Mammary epithelial cell (primary cell): ENCODE measurements at regions not wholly inside any gene's neighbourhood (a gene's known extent, or its start where the extent isn't known, plus 50 kb on each side); places are given as distances from the start of the nearest gene placed in this dataset.

Source experiments
- CTCF ChIP-seq, 2 donors: IDR thresholded peaks in 1 of 2; conservative IDR thresholded peaks in 1 of 2; 2 replicates each; pipeline ENCODE4 v1.5.1; 2011 to 2012; ENCODE audit warnings: inconsistent platforms in 2 of 2, low read length in 2 of 2, mild to moderate bottlenecking in 2 of 2, control low read depth in 1 of 2, low read depth in 1 of 2; ENCODE audit not compliant: insufficient read depth in 1 of 2; ENCODE audit errors: extremely low read depth in 1 of 2
- EZH2 ChIP-seq: IDR thresholded peaks from 2 replicates; pipeline ENCODE4 v1.6.1; 2012; ENCODE audit warnings: low read length, inconsistent platforms, borderline replicate concordance

DNA sequence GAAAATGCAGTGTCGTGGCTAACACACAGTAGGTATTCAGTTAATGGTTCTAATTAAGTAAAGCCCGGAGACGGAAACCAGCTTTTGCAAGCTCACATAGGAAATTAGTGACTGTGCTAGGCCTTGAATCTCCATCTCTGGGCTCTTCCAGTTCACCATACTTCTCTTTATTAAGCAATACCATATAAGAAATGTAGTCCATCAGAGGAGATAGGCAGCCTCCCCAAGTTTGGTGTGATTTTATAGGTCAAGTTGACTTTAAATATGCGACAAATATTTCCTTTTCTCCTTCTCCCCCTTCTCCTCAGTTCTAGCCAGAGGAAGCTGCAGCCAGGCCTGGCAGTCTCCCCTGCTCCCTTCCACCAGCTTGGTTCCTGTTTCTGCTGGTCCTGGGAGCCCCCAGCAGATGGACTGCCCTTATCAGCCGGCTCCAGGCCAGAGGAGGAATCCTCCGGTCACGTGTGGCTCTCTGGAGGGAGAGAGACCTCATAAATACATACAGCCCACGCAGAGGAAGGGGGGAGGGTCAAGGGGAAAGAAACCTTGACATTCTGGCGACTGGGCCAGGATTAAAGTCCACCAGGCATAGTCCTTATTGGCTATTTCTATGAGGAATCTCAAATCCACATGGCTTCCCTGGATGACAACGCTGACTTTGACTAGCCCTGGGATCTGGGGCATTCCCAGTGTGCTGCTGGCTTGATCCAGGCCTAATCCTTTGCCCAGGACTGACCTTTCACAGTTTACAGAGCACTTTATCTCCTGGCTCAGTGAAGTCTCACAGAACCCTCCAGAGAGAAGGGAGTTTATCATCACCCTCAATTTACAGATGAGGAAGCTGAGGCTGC, 115.1 kb upstream of the JUN start:
- TF ChIP-seq EZH2 (no peak), CTCF (conservative IDR thresholded peaks at IDR 0.05 in 1 of 2, IDR thresholded peaks at IDR 0.05 in 1 of 2; ENCODE audit: extremely low read depth in 1 of 2, insufficient read depth in 1 of 2, low read depth in 1 of 2, low read length in 2 of 2) (no peak)
